NCI-H1048 (cell line): ENCODE measurements at regions not wholly inside any gene's neighbourhood (a gene's known extent, or its start where the extent isn't known, plus 50 kb on each side); places are given as distances from the start of the nearest gene placed in this dataset.

ENCODE experiments used
- DNase-seq: peaks from one replicate; lab custom pipeline; 2025; lab: John Stamatoyannopoulos, UW

DNA sequence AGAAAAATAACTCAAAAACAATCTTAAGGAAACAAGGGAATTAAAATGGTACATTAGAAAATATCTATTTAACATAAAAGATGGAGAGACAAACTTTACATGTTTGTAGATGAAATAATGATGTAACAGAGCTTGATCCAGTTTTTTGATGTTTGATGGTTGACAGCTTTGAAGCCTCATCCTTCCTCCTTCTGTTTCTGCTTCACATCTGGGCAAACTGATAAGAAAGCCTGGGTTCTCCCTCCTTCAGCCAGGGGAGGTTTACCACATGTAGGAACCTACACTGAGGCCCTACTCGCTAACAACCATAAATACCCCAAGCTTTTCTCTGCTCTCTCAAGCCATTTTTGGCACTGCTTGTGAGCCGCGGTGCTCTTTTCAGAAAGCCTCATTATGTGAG lies 82.8 kb upstream of the ZNF32 start:
- DNase-seq: no peak

DNA sequence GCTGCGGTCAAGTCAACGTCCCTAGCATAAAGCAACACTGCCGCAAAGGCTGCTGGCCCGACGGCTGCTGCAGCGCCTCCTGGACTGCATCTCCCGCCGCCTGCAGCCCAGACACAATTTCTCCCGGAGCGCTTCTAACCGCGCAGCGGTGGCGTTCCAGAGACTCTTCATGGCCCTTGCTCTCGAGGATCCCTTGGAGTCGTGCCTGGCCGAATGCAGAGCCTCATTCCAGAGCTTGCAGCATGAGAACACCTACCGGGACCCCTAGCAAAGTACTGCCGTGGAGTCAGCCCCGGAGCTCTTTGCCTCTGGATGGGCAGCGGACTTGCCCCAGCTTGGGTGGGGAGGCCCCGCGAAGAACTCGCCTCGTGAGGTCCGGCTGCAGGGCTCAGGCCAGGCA lies 79.7 kb upstream of the ZNF32 start:
- DNase-seq: no peak

DNA sequence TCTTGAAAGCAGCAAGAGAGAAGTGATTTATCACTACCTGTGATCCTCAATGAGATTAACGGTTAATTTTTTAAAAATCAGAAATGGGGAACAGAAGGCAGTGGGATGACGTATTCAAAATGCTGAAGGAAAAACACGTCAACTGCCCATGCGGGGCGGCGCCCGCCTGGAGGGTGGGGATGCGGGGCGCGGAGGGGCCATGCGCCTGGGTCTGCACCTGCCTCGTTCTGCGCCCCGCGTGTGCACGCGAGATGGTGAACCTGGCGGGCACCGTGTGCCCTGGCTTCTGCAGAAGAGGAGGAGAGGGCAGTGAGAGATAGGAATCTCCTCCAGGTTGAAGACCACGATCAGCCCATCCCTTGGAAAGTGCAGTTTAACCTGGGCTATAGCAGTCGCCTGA lies 79.3 kb upstream of the ZNF32 start:
- DNase-seq: no peak

DNA sequence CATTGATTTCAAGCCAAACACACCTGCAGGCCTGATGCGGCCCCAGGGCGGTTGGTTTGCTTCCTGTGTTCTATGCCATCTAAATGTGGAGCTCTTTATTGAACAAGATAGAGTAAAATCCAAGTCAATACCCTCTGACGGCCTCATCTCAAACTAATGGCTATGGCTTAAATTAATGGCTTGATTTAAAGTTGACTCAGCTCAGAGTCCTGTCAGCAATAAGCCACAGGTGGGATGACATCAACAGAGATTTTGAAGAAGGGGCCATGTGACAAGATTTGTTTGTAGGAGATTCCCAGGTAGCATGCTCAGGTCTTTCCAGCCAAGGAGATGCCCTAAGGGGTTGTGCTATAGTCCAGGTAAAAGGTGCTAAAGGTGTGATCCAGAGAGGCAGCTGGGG lies 66.7 kb upstream of the ZNF32 start:
- no peak for DNase-seq

DNA sequence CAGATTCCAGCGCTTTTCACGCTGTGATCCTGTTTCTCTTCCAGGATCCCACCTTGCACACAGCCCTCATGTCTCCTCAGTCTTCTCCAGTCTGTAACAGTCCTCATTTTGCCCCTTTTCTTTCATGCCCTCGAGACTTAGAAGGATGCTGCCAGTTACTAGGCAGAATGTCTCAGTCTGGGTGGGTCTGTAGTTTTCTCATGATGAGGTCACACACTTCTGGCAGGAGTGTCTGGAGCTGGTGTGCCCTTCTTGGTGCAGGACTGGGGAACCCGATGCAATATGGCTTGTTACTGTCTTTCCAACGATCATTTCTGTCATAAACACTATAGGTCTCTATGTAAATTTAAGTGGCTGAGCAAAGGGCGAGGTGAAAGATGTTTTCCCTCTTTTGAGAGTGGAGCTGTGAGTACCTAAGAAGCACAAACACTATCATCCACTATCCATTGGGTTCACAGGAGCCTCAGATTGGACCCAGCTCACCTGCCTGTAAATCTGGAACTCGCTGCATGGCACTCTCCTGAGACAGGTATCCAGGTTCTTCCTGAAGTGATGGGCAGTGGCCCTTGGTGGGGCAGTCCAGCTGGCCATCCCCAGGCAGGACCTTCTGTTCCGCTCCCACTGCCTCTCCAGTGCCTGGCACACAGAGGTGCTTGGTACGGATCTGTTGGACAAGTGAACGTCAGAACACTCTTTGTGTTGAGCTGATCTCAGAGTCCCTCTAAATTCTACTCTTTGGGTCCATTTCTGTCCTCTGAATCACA lies 64.3 kb upstream of the ZNF32 start:
- DNase-seq: no peak

DNA sequence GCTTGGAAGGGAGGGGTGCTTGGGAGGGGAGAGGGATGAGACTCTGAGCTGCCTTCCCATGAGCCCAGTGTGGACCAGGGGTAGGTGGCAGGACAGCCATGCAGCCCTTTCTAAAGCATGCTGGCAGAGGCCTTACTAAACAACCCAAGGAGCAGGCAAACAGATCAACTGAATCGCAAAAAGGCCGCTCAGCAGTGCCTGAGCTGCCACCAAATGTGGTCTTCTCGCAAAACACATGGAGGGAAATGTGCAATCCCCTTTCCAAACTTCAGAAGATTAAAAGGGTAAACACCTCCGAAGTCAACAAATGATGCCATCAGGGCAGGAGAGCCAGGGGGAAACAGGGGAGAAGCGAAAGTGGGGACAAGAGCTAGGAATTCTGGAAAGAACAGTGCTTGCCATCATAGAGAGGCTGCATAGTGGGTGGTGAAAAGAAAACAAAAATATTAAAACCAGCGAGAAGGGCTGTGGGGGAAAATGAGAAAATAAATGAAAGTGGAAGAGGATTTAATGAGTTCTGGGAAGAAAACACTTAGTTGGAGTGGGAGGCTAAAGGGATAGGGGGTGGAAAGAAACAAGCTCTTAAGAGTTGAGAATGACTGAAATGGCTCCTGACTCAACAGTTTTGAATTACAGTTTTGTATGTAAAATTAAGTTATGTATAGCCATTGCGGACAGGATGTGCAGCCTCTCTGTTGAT lies 62.2 kb upstream of the ZNF32 start:
- DNase-seq: no peak

DNA sequence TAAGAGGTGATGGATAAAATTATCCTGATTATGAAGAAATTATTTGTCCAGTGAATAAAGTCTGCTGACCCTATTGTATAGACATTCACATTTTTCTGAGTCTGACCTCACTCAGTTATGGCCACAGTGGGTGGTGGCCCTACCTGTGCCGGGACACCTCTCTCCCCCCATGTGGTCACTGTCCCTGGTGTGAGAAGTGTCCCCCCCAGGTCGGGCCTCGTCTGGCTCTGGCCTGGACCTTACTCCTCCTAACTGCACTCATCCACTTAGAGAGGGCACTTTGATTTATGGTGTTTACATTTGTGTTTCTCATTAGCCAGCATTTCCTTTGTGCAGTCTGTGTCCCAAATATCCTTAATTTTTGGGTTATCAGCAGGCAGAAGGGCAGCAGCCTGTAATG lies 59.6 kb upstream of the ZNF32 start:
- no peak for DNase-seq

DNA sequence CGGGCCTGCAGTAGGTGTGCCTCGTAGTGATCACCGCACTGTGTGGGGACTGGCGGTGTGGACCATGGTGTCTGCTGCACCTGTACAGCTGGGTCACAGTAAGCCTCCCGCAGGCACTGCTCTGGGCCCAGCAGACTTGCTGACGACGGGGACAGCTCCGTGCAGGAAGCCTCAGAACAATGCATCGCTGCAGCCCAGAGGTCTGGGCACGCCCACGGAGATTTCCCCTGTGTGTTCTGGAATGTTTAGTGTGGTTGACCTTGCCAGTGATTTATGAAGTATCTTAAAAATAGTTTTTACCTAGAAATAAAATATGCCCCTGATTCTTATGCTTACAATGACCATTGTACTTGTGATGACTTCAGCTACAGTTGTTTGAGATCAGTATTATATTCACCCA lies 59.1 kb upstream of the ZNF32 start:
- DNase-seq: no peak

DNA sequence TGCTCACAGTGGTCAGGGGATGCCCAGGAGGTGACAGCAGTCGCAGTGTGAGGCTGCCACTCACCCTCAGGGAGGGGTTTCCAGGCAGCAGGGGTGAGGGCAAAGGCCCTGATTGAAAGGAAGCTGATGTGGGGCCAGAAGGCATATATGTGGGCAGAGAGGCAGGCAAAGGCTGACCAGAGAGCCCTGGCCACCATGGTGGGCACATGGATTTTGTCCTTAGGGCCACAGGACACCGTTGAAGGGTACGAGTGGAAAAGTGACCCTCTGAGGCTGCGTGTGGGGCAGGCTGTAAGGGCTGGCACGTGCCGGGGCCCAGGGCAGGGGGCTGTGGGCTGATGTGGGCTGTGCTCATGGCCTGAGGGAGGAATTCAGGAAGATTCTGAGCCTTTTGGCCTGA lies 57.5 kb upstream of the ZNF32 start:
- DNase-seq: no peak

DNA sequence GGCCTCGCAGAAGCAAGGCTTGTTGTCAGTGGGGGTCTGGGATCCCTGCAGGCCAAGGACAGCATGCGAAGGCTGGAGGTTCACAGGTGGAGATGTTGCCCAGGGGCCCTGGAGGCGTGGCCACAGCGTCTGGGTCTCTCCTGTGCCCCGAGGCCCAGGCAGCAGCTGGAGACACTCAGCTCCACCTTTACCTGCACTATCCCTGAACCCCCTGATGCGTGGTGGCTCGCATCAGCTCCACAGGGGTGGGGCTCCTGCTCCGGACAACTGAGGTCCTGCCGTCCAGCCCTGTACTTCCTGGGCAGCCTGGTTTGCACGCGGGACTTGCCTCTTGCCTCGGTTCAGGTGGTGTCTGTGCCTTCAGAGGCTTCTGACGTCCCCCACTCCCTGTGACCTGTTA lies 54.6 kb upstream of the ZNF32 start:
- DNase-seq: no peak

DNA sequence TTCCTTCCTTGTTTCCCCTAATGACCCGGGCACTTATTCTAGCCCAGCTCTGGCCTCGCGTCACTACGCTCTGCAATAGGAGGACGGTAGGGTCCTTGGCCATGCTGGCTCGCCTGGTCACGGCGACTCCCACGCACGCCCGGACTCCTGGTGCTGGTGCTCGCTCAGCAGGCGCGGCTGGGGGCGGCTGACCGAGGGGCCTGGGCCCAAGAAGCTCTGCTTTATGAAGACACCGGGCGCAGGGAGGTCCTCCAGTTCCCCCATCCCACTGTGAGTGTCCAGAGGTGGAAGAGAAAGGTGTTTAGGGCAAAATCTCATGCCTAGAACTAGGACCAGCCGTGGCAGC lies 54.2 kb upstream of the ZNF32 start:
- DNase-seq: no peak

DNA sequence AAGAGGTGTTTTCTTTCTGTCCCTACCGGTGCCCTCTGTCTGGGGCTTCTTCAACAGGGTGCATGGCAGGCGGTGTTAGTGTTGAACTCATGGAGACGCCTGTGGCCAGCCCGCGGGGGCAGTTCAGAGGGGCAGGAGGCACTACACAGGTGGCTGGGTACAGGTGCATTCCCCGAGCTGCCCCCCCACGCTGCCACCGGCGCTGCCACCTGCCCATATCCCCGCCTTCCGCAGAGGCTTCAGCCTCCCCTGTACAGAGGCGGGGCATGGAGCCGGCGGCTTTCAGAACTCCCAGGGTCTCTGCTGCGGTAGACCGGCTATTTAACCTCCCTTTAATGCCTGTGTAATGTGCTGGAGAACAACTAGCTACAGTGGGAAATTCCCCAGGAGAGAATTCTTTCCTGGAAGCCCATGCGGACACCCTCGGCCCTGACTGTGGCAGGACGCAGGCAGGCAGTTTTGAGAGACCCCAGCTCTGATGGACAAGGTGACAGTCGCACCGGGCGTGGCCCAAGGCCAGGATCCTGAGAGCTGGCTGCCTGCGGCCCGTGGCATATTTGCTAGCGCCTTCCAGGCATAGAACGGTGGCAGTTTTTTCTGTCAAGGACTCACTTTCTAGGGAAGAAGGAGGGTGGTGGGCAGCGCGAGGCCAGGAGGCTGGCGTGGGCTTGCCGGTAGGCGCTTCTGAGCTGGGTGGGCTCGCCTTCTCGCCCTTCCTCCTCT lies 53.7 kb upstream of the ZNF32 start:
- DNase-seq: no peak

DNA sequence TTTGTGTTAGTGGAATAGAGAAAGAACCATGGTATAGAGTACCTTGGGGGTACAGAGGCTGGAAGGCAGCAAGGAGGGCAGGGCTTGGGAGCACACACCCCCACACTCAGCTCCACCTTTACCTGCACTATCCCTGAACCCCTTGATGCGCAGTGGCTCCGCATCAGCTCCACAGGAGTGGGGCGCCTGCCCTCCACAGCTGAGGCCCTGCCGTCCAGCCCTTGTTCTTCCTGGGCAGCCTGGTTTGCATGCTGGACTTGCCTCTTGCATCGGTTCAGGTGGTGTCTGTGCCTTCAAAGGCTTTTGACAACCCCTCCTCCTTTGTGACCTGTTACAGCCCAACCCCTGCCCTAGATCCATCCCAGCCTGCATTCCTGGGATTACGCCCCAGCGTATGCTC lies 52.6 kb upstream of the ZNF32 start:
- no peak for DNase-seq

DNA sequence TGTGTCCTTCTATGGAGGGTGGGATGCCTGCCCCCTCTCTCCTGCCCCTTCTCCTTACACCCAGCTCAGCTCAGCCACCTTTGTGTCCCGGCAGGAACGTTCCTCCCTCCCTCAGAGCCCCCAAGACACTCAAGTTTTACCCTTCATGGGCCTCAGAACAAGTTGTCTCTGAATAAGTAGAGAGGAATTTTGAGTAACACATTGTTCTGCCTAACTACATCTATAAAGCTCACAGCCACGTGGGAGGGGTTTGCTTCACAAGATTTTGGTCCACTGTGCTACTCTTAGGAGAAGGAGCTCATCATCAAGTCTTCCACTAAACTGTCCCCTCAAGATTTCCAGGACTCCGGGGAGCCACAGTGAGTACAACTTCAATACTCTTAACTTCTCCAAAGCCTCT lies 51.6 kb upstream of the ZNF32 start:
- DNase-seq: no peak

DNA sequence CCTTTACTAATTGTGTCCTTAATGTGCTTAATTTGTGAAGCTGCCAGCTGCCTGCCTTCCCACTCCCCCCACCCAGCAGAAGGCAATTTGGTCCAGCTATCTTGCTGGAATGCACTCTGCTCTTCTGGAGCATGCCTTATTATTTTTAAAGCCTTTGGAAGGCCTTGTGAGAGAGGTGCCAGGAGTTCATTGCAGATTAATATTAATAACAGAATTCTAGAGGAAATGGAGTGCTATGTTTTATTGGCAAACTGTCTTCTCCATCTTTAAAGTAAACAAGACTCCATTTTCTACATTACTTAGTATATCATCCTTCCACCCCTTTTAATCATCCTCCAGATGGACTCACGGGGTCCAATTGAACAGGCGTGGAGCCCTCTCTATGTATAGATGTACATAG lies 50.8 kb upstream of the ZNF32 start:
- no peak for DNase-seq
